ENCODE measurements at regions not wholly inside any gene's neighbourhood (a gene's known extent, or its start where the extent isn't known, plus 50 kb on each side); places are given as distances from the start of the nearest gene placed in this dataset.

DNA sequence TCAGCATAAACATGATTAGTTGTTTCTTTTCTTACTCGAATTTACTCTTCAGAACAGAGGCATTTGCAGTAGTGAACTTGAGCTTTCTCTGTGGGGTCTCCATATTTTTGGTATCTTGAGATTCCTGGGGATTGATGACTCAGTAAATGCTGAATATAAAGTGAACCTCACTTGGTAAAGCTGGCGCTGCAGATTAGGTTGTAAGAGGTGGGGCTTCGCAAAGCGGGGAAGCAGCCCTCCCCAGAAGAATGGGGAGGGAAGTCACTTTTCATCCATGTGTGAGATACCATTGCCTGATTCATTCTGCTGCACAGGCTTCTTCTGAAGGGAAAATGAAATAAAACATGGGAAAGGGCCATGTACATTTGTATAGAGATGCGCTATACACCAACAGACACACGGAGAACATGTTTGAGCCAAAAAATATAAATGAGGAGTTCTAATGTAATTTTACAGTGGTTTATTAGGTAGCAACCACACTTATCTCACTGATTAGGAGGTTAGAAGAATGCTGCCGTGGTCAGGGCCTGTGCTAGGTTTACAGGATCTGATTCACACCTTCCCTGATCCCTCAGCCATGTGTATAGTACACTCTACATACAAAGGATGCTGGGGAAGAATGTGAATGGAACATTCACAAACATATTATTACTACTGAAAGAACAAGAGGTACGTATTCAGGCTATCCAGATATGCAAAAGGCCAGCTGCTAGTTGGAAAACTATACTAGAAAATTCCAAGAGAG, 63.5 kb downstream of the DNTTIP2 start:
- H3K36me3 ChIP-seq (ENCODE audit: insufficient read depth in 1 of 2, low read depth in 1 of 2) = no peaks in the 10 kb centered on the region
- intact Hi-C loops (cut with DNase I) = loop anchor here (2.0 to 10.0 kb wide), 2 partner anchors 187 to 381 kb away; no protein-coding TSS in a partner anchor
- H3K9me3 ChIP-seq = no peaks in the 10 kb centered on the region
- no peak for ATAC-seq
- WGBS, 3 donors = 87 to 89% (median 89%) methylated on average over 8 of the region's 8 CpGs
- H3K4me1 ChIP-seq = no peaks in the 10 kb centered on the region
- no peaks in the 10 kb centered on the region for H3K27me3 ChIP-seq (ENCODE audit: insufficient read depth in 3 of 3, low read length in 2 of 3)
- no peak for DNase-seq
- TF ChIP-seq, protein P1, sequence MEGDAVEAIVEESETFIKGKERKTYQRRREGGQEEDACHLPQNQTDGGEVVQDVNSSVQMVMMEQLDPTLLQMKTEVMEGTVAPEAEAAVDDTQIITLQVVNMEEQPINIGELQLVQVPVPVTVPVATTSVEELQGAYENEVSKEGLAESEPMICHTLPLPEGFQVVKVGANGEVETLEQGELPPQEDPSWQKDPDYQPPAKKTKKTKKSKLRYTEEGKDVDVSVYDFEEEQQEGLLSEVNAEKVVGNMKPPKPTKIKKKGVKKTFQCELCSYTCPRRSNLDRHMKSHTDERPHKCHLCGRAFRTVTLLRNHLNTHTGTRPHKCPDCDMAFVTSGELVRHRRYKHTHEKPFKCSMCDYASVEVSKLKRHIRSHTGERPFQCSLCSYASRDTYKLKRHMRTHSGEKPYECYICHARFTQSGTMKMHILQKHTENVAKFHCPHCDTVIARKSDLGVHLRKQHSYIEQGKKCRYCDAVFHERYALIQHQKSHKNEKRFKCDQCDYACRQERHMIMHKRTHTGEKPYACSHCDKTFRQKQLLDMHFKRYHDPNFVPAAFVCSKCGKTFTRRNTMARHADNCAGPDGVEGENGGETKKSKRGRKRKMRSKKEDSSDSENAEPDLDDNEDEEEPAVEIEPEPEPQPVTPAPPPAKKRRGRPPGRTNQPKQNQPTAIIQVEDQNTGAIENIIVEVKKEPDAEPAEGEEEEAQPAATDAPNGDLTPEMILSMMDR (IDR thresholded peaks at IDR 0.05) = no peak
- no peak overlapping the region for H3K27ac ChIP-seq
- H3K4me3 ChIP-seq = no peak overlapping the region

GRCh38 chr1:93814795-93815340, 64.1 kb downstream of the DNTTIP2 start:
- Histone ChIP-seq H3K4me3 (no peak overlapping the region), H3K4me1 (no peaks in the 10 kb centered on the region), H3K27me3 (ENCODE audit: insufficient read depth in 3 of 3, low read length in 2 of 3) (no peaks in the 10 kb centered on the region), H3K9me3 (no peaks in the 10 kb centered on the region), H3K27ac (no peak overlapping the region), H3K36me3 (ENCODE audit: insufficient read depth in 1 of 2, low read depth in 1 of 2) (no peaks in the 10 kb centered on the region)
- DNase-seq (no peak), ATAC-seq (no peak)
- whole genome bisulfite sequencing, 3 donors = 78 to 87% (median 82%) methylated on average over 8 of the region's 8 CpGs
- TF ChIP-seq, protein P1 (IDR thresholded peaks at IDR 0.05) = no peak
- intact Hi-C loops (cut with DNase I) = loop anchor here (2.0 to 10.0 kb wide), 3 partner anchors 133 to 380 kb away; partner anchors contain the start of gene BCAR3 (in 1 of the 2)

GRCh38 chr1:93814059-93814794, 64.8 kb downstream of the DNTTIP2 start:
- Histone ChIP-seq H3K4me1 (no peaks in the 10 kb centered on the region), H3K36me3 (ENCODE audit: insufficient read depth in 1 of 2, low read depth in 1 of 2) (no peaks in the 10 kb centered on the region), H3K9me3 (no peaks in the 10 kb centered on the region), H3K27ac (no peak overlapping the region), H3K4me3 (no peak overlapping the region), H3K27me3 (ENCODE audit: insufficient read depth in 3 of 3, low read length in 2 of 3) (no peaks in the 10 kb centered on the region)
- DNase-seq (no peak), ATAC-seq (peak; percentile 84 to 97 (median 90))
- intact Hi-C loops (cut with DNase I) = loop anchor here (2.0 to 10.0 kb wide), 3 partner anchors 132 to 379 kb away; partner anchors contain the start of gene BCAR3 (in 1 of the 2)
- TF ChIP-seq, protein P1 (IDR thresholded peaks at IDR 0.05) = peak; percentile 98
- WGBS, 3 donors = 67 to 70% (median 69%) methylated on average over 7 of the region's 7 CpGs

GRCh38 chr1:93813076-93813475, 65.9 kb downstream of the DNTTIP2 start:
- DNase-seq = no peak
- WGBS, 3 donors = 95 to 97% (median 97%) methylated on average over 2 of the region's 2 CpGs
- Histone ChIP-seq H3K27me3 (ENCODE audit: insufficient read depth in 3 of 3, low read length in 2 of 3) (no peaks in the 10 kb centered on the region), H3K27ac (no peak overlapping the region), H3K4me3 (no peak overlapping the region), H3K4me1 (no peaks in the 10 kb centered on the region), H3K9me3 (no peaks in the 10 kb centered on the region), H3K36me3 (ENCODE audit: insufficient read depth in 1 of 2, low read depth in 1 of 2) (no peaks in the 10 kb centered on the region)
- TF ChIP-seq, protein P1 (IDR thresholded peaks at IDR 0.05) = no peak
- ATAC-seq = no peak
- intact Hi-C loops (cut with DNase I) = loop anchor here (5.0 to 10.0 kb wide), 2 partner anchors 131 to 378 kb away; partner anchors contain the start of gene BCAR3 (in 1 of the 2)
